ENCODE measurements at regions not wholly inside any gene's neighbourhood (a gene's known extent, or its start where the extent isn't known, plus 50 kb on each side); places are given as distances from the start of the nearest gene placed in this dataset.

DNA sequence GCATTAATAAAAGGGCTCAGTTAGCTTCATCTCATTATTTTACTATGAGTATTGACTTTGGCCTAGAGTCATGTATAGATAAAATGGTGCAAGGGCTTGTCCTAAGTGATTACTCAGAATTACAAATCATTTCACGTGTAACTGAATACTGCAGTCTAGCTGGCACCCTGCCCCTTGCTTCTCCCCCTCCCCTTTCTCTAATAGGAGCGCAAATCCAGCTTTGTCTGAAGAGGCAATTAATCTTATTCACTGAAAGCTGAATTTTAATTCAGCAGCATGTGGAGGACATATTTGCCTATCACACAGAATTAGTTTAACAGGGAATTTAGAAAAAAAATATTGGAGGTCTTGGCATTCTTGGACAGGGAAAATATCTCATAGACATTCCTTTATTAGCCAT, 412.1 kb upstream of the DPH6 start (continued):
- TF ChIP-seq, protein P1, sequence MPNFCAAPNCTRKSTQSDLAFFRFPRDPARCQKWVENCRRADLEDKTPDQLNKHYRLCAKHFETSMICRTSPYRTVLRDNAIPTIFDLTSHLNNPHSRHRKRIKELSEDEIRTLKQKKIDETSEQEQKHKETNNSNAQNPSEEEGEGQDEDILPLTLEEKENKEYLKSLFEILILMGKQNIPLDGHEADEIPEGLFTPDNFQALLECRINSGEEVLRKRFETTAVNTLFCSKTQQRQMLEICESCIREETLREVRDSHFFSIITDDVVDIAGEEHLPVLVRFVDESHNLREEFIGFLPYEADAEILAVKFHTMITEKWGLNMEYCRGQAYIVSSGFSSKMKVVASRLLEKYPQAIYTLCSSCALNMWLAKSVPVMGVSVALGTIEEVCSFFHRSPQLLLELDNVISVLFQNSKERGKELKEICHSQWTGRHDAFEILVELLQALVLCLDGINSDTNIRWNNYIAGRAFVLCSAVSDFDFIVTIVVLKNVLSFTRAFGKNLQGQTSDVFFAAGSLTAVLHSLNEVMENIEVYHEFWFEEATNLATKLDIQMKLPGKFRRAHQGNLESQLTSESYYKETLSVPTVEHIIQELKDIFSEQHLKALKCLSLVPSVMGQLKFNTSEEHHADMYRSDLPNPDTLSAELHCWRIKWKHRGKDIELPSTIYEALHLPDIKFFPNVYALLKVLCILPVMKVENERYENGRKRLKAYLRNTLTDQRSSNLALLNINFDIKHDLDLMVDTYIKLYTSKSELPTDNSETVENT (CRISPR knock-in tag; IDR thresholded peaks at IDR 0.05): no peak
- no peak for TF ChIP-seq TSC22D4 (tag; IDR thresholded peaks at IDR 0.05)
- TF ChIP-seq, protein P2, sequence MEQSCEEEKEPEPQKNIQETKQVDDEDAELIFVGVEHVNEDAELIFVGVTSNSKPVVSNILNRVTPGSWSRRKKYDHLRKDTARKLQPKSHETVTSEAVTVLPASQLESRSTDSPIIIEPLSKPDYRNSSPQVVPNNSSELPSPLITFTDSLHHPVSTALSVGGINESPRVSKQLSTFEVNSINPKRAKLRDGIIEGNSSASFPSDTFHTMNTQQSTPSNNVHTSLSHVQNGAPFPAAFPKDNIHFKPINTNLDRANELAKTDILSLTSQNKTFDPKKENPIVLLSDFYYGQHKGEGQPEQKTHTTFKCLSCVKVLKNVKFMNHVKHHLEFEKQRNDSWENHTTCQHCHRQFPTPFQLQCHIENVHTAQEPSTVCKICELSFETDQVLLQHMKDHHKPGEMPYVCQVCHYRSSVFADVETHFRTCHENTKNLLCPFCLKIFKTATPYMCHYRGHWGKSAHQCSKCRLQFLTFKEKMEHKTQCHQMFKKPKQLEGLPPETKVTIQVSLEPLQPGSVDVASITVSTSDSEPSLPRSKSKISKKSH (CRISPR knock-in tag; IDR thresholded peaks at IDR 0.05): no peak
- TF ChIP-seq KLF16 (IDR thresholded peaks at IDR 0.05): no peak
- no peak for TF ChIP-seq RNF2 (IDR thresholded peaks at IDR 0.05)

DNA sequence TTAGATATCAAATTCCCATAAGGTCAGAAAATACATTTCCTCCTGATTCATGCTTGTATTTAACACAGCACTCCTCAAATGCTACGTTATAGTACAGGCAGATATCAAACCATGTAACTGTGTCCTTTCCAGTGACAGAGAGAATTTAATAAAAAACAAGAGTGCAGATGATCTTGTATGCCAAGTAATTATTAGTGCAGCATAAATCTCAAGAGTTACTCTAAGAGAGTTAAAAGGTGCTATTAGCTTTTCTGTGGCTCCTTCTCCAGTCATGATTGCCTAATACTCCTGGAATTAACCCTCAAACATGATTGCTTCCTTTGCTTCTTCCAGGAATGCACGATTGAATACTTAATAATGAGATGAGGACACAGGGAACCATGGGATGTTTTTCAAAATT, 413.0 kb upstream of the DPH6 start:
- Histone ChIP-seq H3K9me3 (replicated peaks; ENCODE audit: control insufficient read depth, insufficient read depth, low read depth, low read length) (no peaks in the 10 kb centered on the region), H2AFZ (ENCODE audit: low read depth, low read length) (no peak overlapping the region), H3K4me1 (replicated peaks in 1 of 2; ENCODE audit: control insufficient read depth in 2 of 2, insufficient read depth in 2 of 2, low read length in 2 of 2) (no peaks in the 10 kb centered on the region), H3K9ac (ENCODE audit: insufficient read depth in 1 of 2, low read depth in 2 of 2, low read length in 2 of 2) (no peak overlapping the region), H3K27ac (ENCODE audit: extremely low read depth, low read depth, low read length) (no peak overlapping the region), H3K36me3 (ENCODE audit: control insufficient read depth, insufficient read depth, low read length) (no peaks in the 10 kb centered on the region), H3K4me3 (no peak overlapping the region), H3K27me3 (ENCODE audit: control insufficient read depth in 2 of 2, insufficient read depth in 2 of 2, low read length in 2 of 2) (no peaks in the 10 kb centered on the region; a peak in 1 of 5 replicates), H3K79me2 (ENCODE audit: control insufficient read depth, insufficient read depth, low read length) (no peaks in the 10 kb centered on the region), H4K20me1 (replicated peaks; ENCODE audit: control insufficient read depth, insufficient read depth, low read length) (no peaks in the 10 kb centered on the region), H3K9me1 (ENCODE audit: control insufficient read depth, insufficient read depth, low read length) (no peaks in the 10 kb centered on the region), H3K4me2 (ENCODE audit: insufficient read depth, low read length) (no peak overlapping the region)
- intact Hi-C loops (cut with micrococcal nuclease): no loop called here
- ChIA-PET POLR2A (no interaction called here), CTCF (ENCODE audit: low intra/inter-chr PET ratio) (no interaction called here)
- 0% methylated on average over 2 of the region's 2 CpGs for WGBS (ENCODE audit: insufficient coverage, low coverage, missing lambda C conversion rate)
- no peak for ATAC-seq
- TF ChIP-seq NR3C1 (CRISPR knock-in tag; IDR thresholded peaks at IDR 0.05): no peak
- TF ChIP-seq ZBTB7A (IDR thresholded peaks at IDR 0.05; ENCODE audit: borderline replicate concordance, control insufficient read depth, low read depth, low read length): no peak
- no peak for TF ChIP-seq CREBBP (IDR thresholded peaks at IDR 0.05; ENCODE audit: low read depth, low read length)
- no peak for TF ChIP-seq POLR2B (IDR thresholded peaks at IDR 0.05; ENCODE audit: low read depth, partially characterized antibody)
- TF ChIP-seq, protein P3, sequence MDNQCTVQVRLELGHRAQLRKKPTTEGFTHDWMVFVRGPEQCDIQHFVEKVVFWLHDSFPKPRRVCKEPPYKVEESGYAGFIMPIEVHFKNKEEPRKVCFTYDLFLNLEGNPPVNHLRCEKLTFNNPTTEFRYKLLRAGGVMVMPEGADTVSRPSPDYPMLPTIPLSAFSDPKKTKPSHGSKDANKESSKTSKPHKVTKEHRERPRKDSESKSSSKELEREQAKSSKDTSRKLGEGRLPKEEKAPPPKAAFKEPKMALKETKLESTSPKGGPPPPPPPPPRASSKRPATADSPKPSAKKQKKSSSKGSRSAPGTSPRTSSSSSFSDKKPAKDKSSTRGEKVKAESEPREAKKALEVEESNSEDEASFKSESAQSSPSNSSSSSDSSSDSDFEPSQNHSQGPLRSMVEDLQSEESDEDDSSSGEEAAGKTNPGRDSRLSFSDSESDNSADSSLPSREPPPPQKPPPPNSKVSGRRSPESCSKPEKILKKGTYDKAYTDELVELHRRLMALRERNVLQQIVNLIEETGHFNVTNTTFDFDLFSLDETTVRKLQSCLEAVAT (IDR thresholded peaks at IDR 0.05): no peak
- TF ChIP-seq ASH1L (IDR thresholded peaks at IDR 0.05; ENCODE audit: borderline replicate concordance, low read depth, partially characterized antibody): no peak
- TF ChIP-seq ZNF274 (IDR thresholded peaks at IDR 0.05; ENCODE audit: borderline replicate concordance, low read depth, low read length): no peak
- no peak for TF ChIP-seq SNIP1 (IDR thresholded peaks at IDR 0.05; ENCODE audit: low read depth)
- in situ Hi-C loops (cut with MboI): no loop called here
- no peak for FAIRE-seq
- DNase-seq (ENCODE audit: extremely low read depth in 1 of 4, low spot score in 3 of 4): no peak
- BruUV-seq (replicated peaks): no TSS peak
